GM12891 (cell line): ENCODE measurements at regions not wholly inside any gene's neighbourhood (a gene's known extent, or its start where the extent isn't known, plus 50 kb on each side); places are given as distances from the start of the nearest gene placed in this dataset.
"Not testable (repeated sequence)": the region's sequence is repeated elsewhere in the genome, so short reads cannot be mapped to it uniquely, and the experiment has no call there.

ENCODE experiments used
- DNase-seq: peaks from one replicate; pipeline ENCODE4 v3.0.0; 2011; ENCODE audit warnings: low spot score; ENCODE audit not compliant: insufficient read length
- FAIRE-seq: peaks from 2 replicates; lab custom pipeline; 2011; peaks lifted over from hg19 to GRCh38; lab: Jason Lieb, UNC
- PAX5 ChIP-seq: IDR thresholded peaks from 2 replicates; pipeline ENCODE4 v1.6.1; 2011; ENCODE audit warnings: low read length, moderate library complexity, mild to moderate bottlenecking; ENCODE audit not compliant: insufficient read depth, severe bottlenecking
- POLR2A ChIP-seq: IDR thresholded peaks from 2 replicates; pipeline ENCODE4 v1.6.1; 2011; ENCODE audit warnings: low read depth, low read length, control low read depth
- POLR2AphosphoS5 ChIP-seq: IDR thresholded peaks from 2 replicates; pipeline ENCODE4 v1.6.1; 2011; ENCODE audit warnings: low read depth, low read length, control low read depth
- POU2F2 ChIP-seq: IDR thresholded peaks from 2 replicates; pipeline ENCODE4 v1.6.1; 2011; ENCODE audit warnings: low read depth, mild to moderate bottlenecking, control low read depth, low read length, moderate library complexity
- SPI1 ChIP-seq: IDR thresholded peaks from 2 replicates; pipeline ENCODE4 v1.6.1; 2011; ENCODE audit warnings: low read depth, low read length, control low read depth
- TAF1 ChIP-seq: IDR thresholded peaks from 2 replicates; pipeline ENCODE4 v1.6.1; 2011; ENCODE audit warnings: low read depth, low read length, control low read depth

DNA sequence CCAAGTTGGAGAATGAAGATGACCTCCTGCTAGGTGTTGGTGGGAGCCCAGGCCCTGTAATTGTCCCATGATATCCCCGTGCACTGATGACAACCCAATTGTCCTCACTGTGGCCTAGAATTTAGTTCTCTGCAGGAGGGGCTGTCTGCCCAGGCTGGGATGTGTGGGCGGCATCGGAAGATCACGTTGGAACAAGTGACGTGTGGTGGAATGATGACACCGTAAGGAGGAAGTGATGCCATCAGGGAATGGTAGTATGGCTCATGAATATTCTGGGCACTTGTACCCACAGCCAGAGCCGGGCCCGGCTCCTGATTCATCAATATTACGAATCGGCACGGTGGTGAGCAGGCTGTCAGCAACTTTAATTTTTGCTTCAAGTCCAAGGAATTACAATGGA lies 111.6 kb downstream of the MIAT start:
- DNase-seq (no peak), FAIRE-seq (no peak)
- TF ChIP-seq TAF1 (no peak), PAX5 (no peak), POLR2AphosphoS5 (no peak), SPI1 (no peak), POU2F2 (no peak), POLR2A (no peak)

GRCh38 chr22:26769663-26770062 lies 112.3 kb downstream of the MIAT start:
- TF ChIP-seq POLR2AphosphoS5 (no peak), TAF1 (no peak), PAX5 (no peak), POLR2A (no peak), POU2F2 (no peak), SPI1 (no peak)
- no peak for DNase-seq
- peak; percentile 35 for FAIRE-seq

DNA sequence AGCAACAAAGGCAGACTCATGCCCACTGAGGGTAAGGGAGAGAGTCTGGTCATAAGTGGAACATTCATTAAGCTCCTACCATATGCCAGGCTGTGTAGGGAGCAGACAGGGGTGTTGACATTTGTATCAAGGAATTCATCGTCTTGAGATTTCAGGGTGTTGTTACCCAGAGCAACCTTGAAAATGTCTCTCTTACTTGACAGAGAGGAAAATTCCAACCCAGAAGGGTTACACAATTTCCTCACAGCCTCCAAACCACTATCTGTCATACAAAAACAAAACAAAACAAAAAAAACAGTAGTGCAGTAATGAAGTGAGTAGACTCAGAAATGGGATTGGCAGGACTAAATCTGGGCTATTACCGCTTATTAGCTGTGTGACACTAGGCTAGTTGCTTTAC lies 113.2 kb downstream of the MIAT start:
- FAIRE-seq (no peak), DNase-seq (no peak)
- TF ChIP-seq TAF1 (no peak), POLR2AphosphoS5 (no peak), SPI1 (no peak), PAX5 (no peak), POU2F2 (no peak), POLR2A (no peak)

- FAIRE-seq, DNase-seq: not testable (repeated sequence)
Measured at GRCh38 chr22:26773054-26773453, 115.7 kb downstream of the MIAT start.

DNA sequence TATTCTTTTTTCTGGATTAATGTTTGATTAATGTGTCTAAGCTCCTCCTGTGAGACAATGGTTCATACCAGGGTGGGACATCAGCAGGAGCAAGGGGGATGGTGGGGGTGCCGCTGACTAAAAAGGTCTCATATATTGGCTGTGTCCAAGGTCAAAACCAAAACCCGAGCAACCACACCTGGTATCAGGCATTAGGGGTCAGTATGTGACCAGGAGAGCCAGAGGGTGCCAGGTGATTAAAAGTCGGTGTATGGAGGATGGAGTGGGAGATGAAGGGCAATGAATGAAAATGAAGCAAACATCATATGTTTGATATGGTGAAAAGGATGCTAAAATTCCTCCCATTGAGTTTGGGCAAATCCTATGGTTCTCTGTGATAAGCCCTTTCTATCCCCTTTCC lies 118.0 kb downstream of the MIAT start:
- DNase-seq, result no peak
- no peak for TF ChIP-seq POU2F2
- no peak for TF ChIP-seq POLR2A
- no peak for TF ChIP-seq TAF1
- TF ChIP-seq POLR2AphosphoS5, result no peak
- TF ChIP-seq PAX5, result no peak
- TF ChIP-seq SPI1, result no peak
- FAIRE-seq, result no peak

DNA sequence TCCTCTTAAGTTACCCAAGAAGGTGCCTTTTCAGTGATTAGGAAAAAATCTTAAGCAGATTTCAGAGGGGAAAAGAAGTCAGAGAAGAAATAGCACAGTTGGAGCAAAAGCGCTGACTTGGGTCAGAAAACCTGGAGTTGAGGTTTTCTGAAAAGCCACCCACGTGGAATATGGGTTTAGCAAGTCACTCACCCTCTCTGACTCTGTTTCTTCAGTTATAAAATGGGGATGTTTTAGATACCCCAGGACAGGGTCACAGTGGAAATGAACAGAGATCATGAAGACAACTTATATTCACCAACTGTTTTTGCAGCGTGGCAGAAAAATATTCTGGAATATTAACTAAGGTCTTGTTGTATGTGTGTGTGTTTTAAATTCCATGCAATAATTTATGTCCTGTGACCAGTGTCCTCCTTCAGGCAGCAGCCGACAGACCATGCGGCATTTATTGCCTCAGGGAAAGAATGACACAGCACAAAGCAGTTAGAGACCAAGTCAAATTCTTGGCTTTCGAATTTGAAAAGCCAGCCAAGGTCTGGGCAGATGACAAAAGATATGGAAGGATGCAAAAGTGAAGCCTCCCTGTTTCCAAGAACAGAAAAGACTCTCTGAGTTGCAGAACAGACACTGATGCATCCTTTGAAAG lies 119.9 kb downstream of the MIAT start:
- TF ChIP-seq PAX5, result no peak
- no peak for TF ChIP-seq POU2F2
- no peak for TF ChIP-seq SPI1
- no peak for TF ChIP-seq TAF1
- TF ChIP-seq POLR2AphosphoS5, result no peak
- TF ChIP-seq POLR2A, result no peak

DNA sequence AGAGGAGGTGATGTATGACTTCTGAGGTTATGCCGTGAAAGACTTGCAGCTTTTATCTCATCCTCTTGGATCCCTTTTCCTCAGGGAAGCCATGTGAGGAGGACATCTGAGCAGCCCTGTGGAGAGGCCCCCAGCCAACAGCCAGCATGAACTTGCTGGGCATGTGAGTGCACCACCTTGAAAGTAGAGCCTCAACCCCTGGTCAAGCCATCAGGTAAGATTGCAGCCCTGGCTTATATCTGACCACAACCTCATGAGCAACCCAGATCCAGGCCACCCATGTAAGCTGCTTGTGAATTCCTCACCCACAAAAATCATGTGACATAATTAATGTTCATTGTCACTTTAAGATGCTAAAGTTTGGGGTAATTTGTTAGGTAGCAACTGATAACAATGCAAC lies 121.0 kb downstream of the MIAT start:
- DNase-seq (no peak), FAIRE-seq (no peak)
- TF ChIP-seq TAF1 (no peak), PAX5 (no peak), POU2F2 (no peak), POLR2AphosphoS5 (no peak), POLR2A (no peak), SPI1 (no peak)

More for the DNA sequence above, 119.9 kb downstream of the MIAT start:
- FAIRE-seq, result no peak
- DNase-seq, result no peak

DNA sequence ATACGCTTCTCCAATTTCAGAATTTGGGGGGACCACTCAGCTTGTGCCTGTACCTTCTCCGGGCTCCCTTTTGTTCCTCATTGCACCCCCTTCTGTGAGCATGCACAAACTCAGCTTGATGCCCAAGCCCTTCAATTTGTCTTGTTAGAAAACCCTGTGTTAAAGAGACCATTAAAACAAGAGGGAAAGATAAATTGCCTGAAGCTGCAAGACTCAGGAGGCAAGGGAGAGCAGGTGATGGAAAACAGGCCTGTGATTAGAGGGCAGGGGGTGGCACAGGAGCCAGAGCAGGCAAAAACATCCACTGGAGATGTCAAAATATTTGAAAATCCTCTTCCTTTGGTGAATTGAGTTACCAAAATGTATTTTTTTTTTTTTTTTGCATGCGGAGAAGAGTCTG lies 121.7 kb downstream of the MIAT start:
- DNase-seq (no peak), FAIRE-seq (no peak)
- TF ChIP-seq POLR2A (no peak), POU2F2 (no peak), POLR2AphosphoS5 (no peak), PAX5 (no peak), SPI1 (no peak), TAF1 (no peak)

DNA sequence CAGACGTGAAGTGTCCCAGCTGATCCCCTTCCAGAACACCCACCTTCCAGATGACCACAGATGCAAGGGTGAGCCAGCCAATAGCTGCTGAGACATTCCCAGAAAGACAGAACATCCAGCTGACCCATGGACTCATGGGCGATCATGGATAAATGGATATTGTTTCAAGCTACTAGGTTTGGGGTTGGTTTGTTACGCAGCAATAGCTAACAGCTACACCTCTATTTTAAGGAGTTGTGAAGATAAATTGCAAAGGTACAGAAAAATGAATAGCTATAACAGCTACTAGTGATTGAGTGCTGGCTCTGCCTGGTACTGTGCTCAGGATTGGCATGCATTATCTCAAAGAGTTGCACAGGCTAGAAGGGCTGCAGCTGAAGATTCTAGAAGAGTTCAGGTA lies 122.5 kb downstream of the MIAT start:
- TF ChIP-seq POU2F2 (no peak), POLR2AphosphoS5 (no peak), SPI1 (no peak), POLR2A (no peak), TAF1 (no peak), PAX5 (no peak)
- DNase-seq (no peak), FAIRE-seq (no peak)

DNA sequence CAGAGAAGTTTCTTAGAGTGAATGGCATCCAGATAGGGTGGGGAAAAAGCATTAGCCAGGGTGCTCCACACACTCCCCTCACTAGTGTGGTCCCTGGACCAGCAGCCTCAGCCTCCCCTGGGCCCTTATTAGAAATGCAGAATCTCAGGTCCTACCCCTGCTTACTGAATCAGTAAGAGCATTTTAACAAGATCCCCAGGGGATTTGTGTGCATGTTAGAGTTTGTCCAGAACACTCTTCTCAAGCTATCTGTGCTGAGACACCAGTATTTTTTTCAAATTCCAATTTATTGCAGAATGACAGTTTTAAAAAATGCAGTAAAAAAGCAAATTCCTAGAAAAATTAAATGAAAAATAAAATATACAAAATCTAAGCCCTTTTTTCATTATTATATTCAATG lies 123.1 kb downstream of the MIAT start:
- FAIRE-seq (no peak), DNase-seq (no peak)
- no peak for TF ChIP-seq TAF1
- TF ChIP-seq PAX5, result no peak
- no peak for TF ChIP-seq POLR2AphosphoS5
- TF ChIP-seq POU2F2, result no peak
- TF ChIP-seq POLR2A, result no peak
- TF ChIP-seq SPI1, result no peak
